ENCODE measurements at regions not wholly inside any gene's neighbourhood (a gene's known extent, or its start where the extent isn't known, plus 50 kb on each side); places are given as distances from the start of the nearest gene placed in this dataset.

- TF ChIP-seq CTCF (IDR thresholded peaks at IDR 0.05): no peak
- TF ChIP-seq MYC (IDR thresholded peaks at IDR 0.05; ENCODE audit: borderline replicate concordance, low read length): no peak
- no peak for TF ChIP-seq JUNB (IDR thresholded peaks at IDR 0.05)
- TF ChIP-seq RNF2 (IDR thresholded peaks at IDR 0.05; ENCODE audit: borderline replicate concordance, low read depth): no peak
- no peak for TF ChIP-seq POLR2A (IDR thresholded peaks at IDR 0.05; ENCODE audit: low read length)
- TF ChIP-seq JUN (IDR thresholded peaks at IDR 0.05): no peak
These were observed 1008.8 kb upstream of the PABPC4L start for GRCh38 chr4:135210341-135210740.

Data from A549 (cell line).